H9 (cell line): ENCODE measurements at regions not wholly inside any gene's neighbourhood (a gene's known extent, or its start where the extent isn't known, plus 50 kb on each side); places are given as distances from the start of the nearest gene placed in this dataset.

Source experiments
- DNase-seq: peaks from one replicate; pipeline ENCODE4 v3.0.0-alpha.2; 2017
- H2AFZ ChIP-seq: one replicate; pipeline ENCODE4 v1.6.1; 2013; ENCODE audit warnings: mild to moderate bottlenecking, low read length, control low read depth, moderate library complexity
- H2AK5ac ChIP-seq: 2 replicates; pipeline ENCODE4 v1.6.1; 2013; ENCODE audit warnings: low read length, control low read depth, mixed read lengths; ENCODE audit not compliant: insufficient read length
- H2BK120ac ChIP-seq: one replicate; pipeline ENCODE4 v1.6.1; 2013; ENCODE audit warnings: low read depth, mild to moderate bottlenecking, low read length, control low read depth, inconsistent platforms; ENCODE audit not compliant: poor library complexity, severe bottlenecking
- H2BK12ac ChIP-seq: 2 replicates; pipeline ENCODE4 v1.6.1; 2013; ENCODE audit warnings: low read length, control low read depth, mixed read lengths, low read depth; ENCODE audit not compliant: insufficient read length
- H2BK15ac ChIP-seq: 2 replicates; pipeline ENCODE4 v1.6.1; 2013; ENCODE audit warnings: low read depth, low read length, control low read depth
- H2BK20ac ChIP-seq: one replicate; pipeline ENCODE4 v1.6.1; 2013; ENCODE audit warnings: low read depth, mild to moderate bottlenecking, low read length, control low read depth, inconsistent platforms; ENCODE audit not compliant: poor library complexity, severe bottlenecking
- H2BK5ac ChIP-seq: 2 replicates; pipeline ENCODE4 v1.6.1; 2013; ENCODE audit warnings: low read length, control low read depth, mixed read lengths; ENCODE audit not compliant: insufficient read length
- H3K14ac ChIP-seq: 2 replicates; pipeline ENCODE4 v1.6.1; 2013; ENCODE audit warnings: low read length, control low read depth; ENCODE audit not compliant: insufficient read depth
- H3K18ac ChIP-seq: 2 replicates; pipeline ENCODE4 v1.6.1; 2013; ENCODE audit warnings: low read depth, mild to moderate bottlenecking, mixed read lengths, low read length, control low read depth; ENCODE audit not compliant: insufficient read length
- H3K23ac ChIP-seq: 2 replicates; pipeline ENCODE4 v1.6.1; 2013; ENCODE audit warnings: low read length, control low read depth, mixed read lengths, low read depth; ENCODE audit not compliant: insufficient read length
- H3K23me2 ChIP-seq: 2 replicates; pipeline ENCODE4 v1.6.1; 2013; ENCODE audit warnings: low read depth, mild to moderate bottlenecking, mixed read lengths, low read length, control low read depth; ENCODE audit not compliant: insufficient read length, poor library complexity, severe bottlenecking
- H3K27ac ChIP-seq: 2 replicates; pipeline ENCODE4 v1.5.1; 2013; ENCODE audit warnings: low read length, control low read depth, mixed read lengths, low read depth; ENCODE audit not compliant: insufficient read length
- H3K27me3 ChIP-seq: 2 replicates; pipeline ENCODE4 v1.6.1; 2013; ENCODE audit warnings: low read length, control low read depth, inconsistent platforms; ENCODE audit not compliant: insufficient read depth
- H3K4ac ChIP-seq: 2 replicates; pipeline ENCODE4 v1.6.1; 2013; ENCODE audit warnings: low read depth, mild to moderate bottlenecking, control low read depth, inconsistent platforms, low read length, moderate library complexity
- H3K4me1 ChIP-seq: 2 replicates; pipeline ENCODE4 v1.6.1; 2013; ENCODE audit warnings: low read length, control low read depth, inconsistent platforms; ENCODE audit not compliant: insufficient read depth
- H3K4me2 ChIP-seq: 2 replicates; pipeline ENCODE4 v1.6.1; 2013; ENCODE audit warnings: low read length, control low read depth, mixed read lengths; ENCODE audit not compliant: insufficient read length, insufficient read depth
- H3K56ac ChIP-seq: 2 replicates; pipeline ENCODE4 v1.6.1; 2013; ENCODE audit warnings: low read depth, mild to moderate bottlenecking, mixed read lengths, low read length, control low read depth; ENCODE audit not compliant: insufficient read length
- H3K79me1 ChIP-seq: 2 replicates; pipeline ENCODE4 v1.6.1; 2013; ENCODE audit warnings: low read depth, mild to moderate bottlenecking, moderate library complexity, low read length, control low read depth, inconsistent platforms; ENCODE audit not compliant: insufficient read depth, poor library complexity, severe bottlenecking
- H3K79me2 ChIP-seq: 2 replicates; pipeline ENCODE4 v1.6.1; 2013; ENCODE audit warnings: low read length, control low read depth, inconsistent platforms; ENCODE audit not compliant: insufficient read depth
- H3K9ac ChIP-seq: 2 replicates; pipeline ENCODE4 v1.6.1; 2013; ENCODE audit warnings: low read length, control low read depth, mixed read lengths; ENCODE audit not compliant: insufficient read length; ENCODE audit errors: extremely low read depth
- H3K9me3 ChIP-seq: one replicate; pipeline ENCODE4 v1.6.1; 2013; ENCODE audit warnings: low read depth, low read length, inconsistent platforms; ENCODE audit not compliant: control insufficient read depth
- H3T11ph ChIP-seq: one replicate; pipeline ENCODE4 v1.6.1; 2013; ENCODE audit warnings: mild to moderate bottlenecking, low read length, control low read depth, inconsistent platforms
- H4K20me1 ChIP-seq: one replicate; pipeline ENCODE4 v1.6.1; 2013; ENCODE audit not compliant: control insufficient read depth, insufficient read length, insufficient read depth
- H4K5ac ChIP-seq: 2 replicates; pipeline ENCODE4 v1.6.1; 2013; ENCODE audit warnings: low read depth, mild to moderate bottlenecking, mixed read lengths, low read length, control low read depth; ENCODE audit not compliant: insufficient read length
- H4K8ac ChIP-seq: replicated peaks from 2 replicates; pipeline ENCODE4 v1.6.1; 2013; ENCODE audit warnings: low read length, control low read depth, mixed read lengths, low read depth; ENCODE audit not compliant: insufficient read length
- H4K91ac ChIP-seq: 2 replicates; pipeline ENCODE4 v1.6.1; 2013; ENCODE audit warnings: low read depth, mild to moderate bottlenecking, moderate library complexity, mixed read lengths, low read length, control low read depth; ENCODE audit not compliant: insufficient read length
- H3K27ac Mint-ChIP-seq, 3 experiments: 2 replicates in 2 of 3; 3 replicates in 1 of 3; pipeline ENCODE4 v1.8.0; 2020 to 2021; ENCODE audit warnings: mixed read lengths in 3 of 3, mild to moderate bottlenecking in 1 of 3, moderate library complexity in 1 of 3
- H3K27me3 Mint-ChIP-seq: 2 replicates; pipeline ENCODE4 v1.8.0; 2021; ENCODE audit warnings: low read depth, mild to moderate bottlenecking, moderate library complexity, mixed read lengths
- H3K36me3 Mint-ChIP-seq, 3 experiments: 2 replicates in 2 of 3; 3 replicates in 1 of 3; pipeline ENCODE4 v1.8.0; 2020 to 2021; ENCODE audit warnings: low read depth in 3 of 3, mixed read lengths in 3 of 3; ENCODE audit not compliant: insufficient read depth in 1 of 3
- H3K4me1 Mint-ChIP-seq, 2 experiments: 2 replicates each; pipeline ENCODE4 v1.8.0; 2020; ENCODE audit warnings: mixed read lengths in 2 of 2
- H3K4me3 Mint-ChIP-seq, 2 experiments: 2 replicates in 1 of 2; 3 replicates in 1 of 2; pipeline ENCODE4 v1.8.0; 2020 to 2021; ENCODE audit warnings: mild to moderate bottlenecking in 2 of 2, mixed read lengths in 2 of 2, moderate library complexity in 1 of 2
- H3K9me3 Mint-ChIP-seq, 2 experiments: 2 replicates in 1 of 2; 3 replicates in 1 of 2; pipeline ENCODE4 v1.8.0; 2020; ENCODE audit warnings: mild to moderate bottlenecking in 2 of 2, mixed read lengths in 2 of 2, moderate library complexity in 1 of 2
- CTCF ChIP-seq: fragments of 200-600 bp; sonication (generic); conservative IDR thresholded peaks from 3 replicates; pipeline ENCODE4 v1.8.0; 2021; ENCODE audit warnings: antibody characterized with exemption, mild to moderate bottlenecking

GRCh38 chrX:80223982-80224579, 196.2 kb upstream of the TENT5D start:
- peak; percentile 54; the same call in 2 of the 3 replicates for TF ChIP-seq CTCF
- no peak overlapping the region for H3K4me3 Mint-ChIP-seq
- H2BK12ac ChIP-seq, result no peak overlapping the region
- no peaks in the 10 kb centered on the region for H3K4me1 Mint-ChIP-seq
- no peak overlapping the region for H2BK20ac ChIP-seq
- H3K23ac ChIP-seq, result no peak overlapping the region
- no peak overlapping the region for H2AK5ac ChIP-seq
- no peak overlapping the region for H3K56ac ChIP-seq
- H2BK15ac ChIP-seq, result no peak overlapping the region
- H4K5ac ChIP-seq, result no peak overlapping the region
- H2BK5ac ChIP-seq, result no peak overlapping the region
- no peaks in the 10 kb centered on the region; the same call in 1 of the 2 replicates for H3K27me3 ChIP-seq
- no peak overlapping the region for H3T11ph ChIP-seq
- H3K27ac Mint-ChIP-seq, result no peak overlapping the region
- no peak overlapping the region for H4K91ac ChIP-seq
- no peaks in the 10 kb centered on the region for H3K4me1 ChIP-seq
- no peak overlapping the region for H2AFZ ChIP-seq
- H2BK120ac ChIP-seq, result no peak overlapping the region
- no peaks in the 10 kb centered on the region for H3K79me1 ChIP-seq
- H3K9me3 ChIP-seq, result peaks cover 19% of the 10 kb centered on the region
- no peak overlapping the region for H3K4ac ChIP-seq
- H4K8ac ChIP-seq, result no peak overlapping the region
- no peaks in the 10 kb centered on the region for H3K79me2 ChIP-seq
- no peak overlapping the region for H3K18ac ChIP-seq
- H3K4me2 ChIP-seq, result no peak overlapping the region
- H3K27ac ChIP-seq, result no peak overlapping the region
- no peak overlapping the region for H3K9ac ChIP-seq
- peaks cover 4% of the 10 kb centered on the region; the same call in 1 of the 2 replicates for H3K27me3 Mint-ChIP-seq
- H3K23me2 ChIP-seq, result no peaks in the 10 kb centered on the region
- H3K9me3 Mint-ChIP-seq, result peaks cover 73 to 74% of the 10 kb centered on the region in 2 experiments
- H4K20me1 ChIP-seq, result no peaks in the 10 kb centered on the region
- DNase-seq, result no peak
- H3K36me3 Mint-ChIP-seq, result peaks cover 0 to 3% (median 1%) of the 10 kb centered on the region in 3 experiments; a peak in 4 of 7 replicates
- no peak overlapping the region for H3K14ac ChIP-seq
